Uterus (tissue), 2 donors: ENCODE measurements at regions not wholly inside any gene's neighbourhood (a gene's known extent, or its start where the extent isn't known, plus 50 kb on each side); places are given as distances from the start of the nearest gene placed in this dataset.

Experiments used
- CTCF ChIP-seq, 4 experiments: fragments of 200-600 bp in 2 of 4; fragments of 450-650 bp in 2 of 4; sonication (generic) in 2 of 4; IDR thresholded peaks; one replicate each; pipeline ENCODE4 v1.5.1; 2016 to 2019; ENCODE audit warnings: antibody characterized with exemption in 4 of 4, mild to moderate bottlenecking in 2 of 4, moderate library complexity in 1 of 4
- POLR2A ChIP-seq, 2 donors: fragments of 450-650 bp; IDR thresholded peaks; one replicate each; pipeline ENCODE4 v1.6.1; 2016; ENCODE audit warnings: antibody characterized with exemption in 2 of 2, mild to moderate bottlenecking in 1 of 2, moderate library complexity in 1 of 2

- TF ChIP-seq CTCF (IDR thresholded peaks at IDR 0.05) = no peak
- no peak for TF ChIP-seq POLR2A (IDR thresholded peaks at IDR 0.05)
These were observed 61.6 kb upstream of the SPP1 start for GRCh38 chr4:87913896-87914295.
